PC-9 (cell line): ENCODE measurements at regions not wholly inside any gene's neighbourhood (a gene's known extent, or its start where the extent isn't known, plus 50 kb on each side); places are given as distances from the start of the nearest gene placed in this dataset.

ENCODE experiments used
- BruUV-seq: library from RNA; stranded (reverse); fragments of 400-500 nt; replicated peaks from 2 replicates; lab custom pipeline; 2021; lab: Mats Ljungman, UMichigan
- CTCF ChIA-PET: fragments of 300-600 bp; sonication (Branson Sonifier 250); formaldehyde crosslinking; loops from one replicate; lab custom pipeline; 2022; ENCODE audit warnings: antibody characterized with exemption; lab: Charles Lee
- POLR2A ChIA-PET: fragments of 300-600 bp; sonication (Branson Sonifier 250); formaldehyde crosslinking; loops from one replicate; lab custom pipeline; 2022; ENCODE audit warnings: antibody characterized with exemption; ENCODE audit not compliant: unreplicated experiment; lab: Charles Lee
- DNase-seq, 2 experiments: peaks; one replicate each; pipeline versions ENCODE4 v3.0.0 to v3.0.0-alpha.2; 2015 to 2022; ENCODE audit warnings: mixed read lengths in 1 of 2
- H2AFZ ChIP-seq: fragments of 200-600 bp; sonication (generic); 2 replicates; pipeline ENCODE4 v1.8.1; 2017; ENCODE audit warnings: antibody characterized with exemption
- H3F3A ChIP-seq: fragments of 200-600 bp; sonication (generic); 2 replicates; pipeline ENCODE4 v1.8.1; 2017; ENCODE audit warnings: antibody characterized with exemption, mild to moderate bottlenecking, low read depth; ENCODE audit not compliant: insufficient read depth
- H3K27ac ChIP-seq: fragments of 200-600 bp; sonication (generic); 2 replicates; pipeline ENCODE4 v1.6.1; 2016; ENCODE audit warnings: mixed run types
- H3K27me3 ChIP-seq: fragments of 200-600 bp; sonication (generic); 2 replicates; pipeline ENCODE4 v1.6.1; 2016; ENCODE audit warnings: low read depth, mixed run types; ENCODE audit not compliant: insufficient read depth
- H3K36me3 ChIP-seq: fragments of 200-600 bp; sonication (generic); 2 replicates; pipeline ENCODE4 v1.6.1; 2016; ENCODE audit warnings: low read depth, mixed run types
- H3K4me1 ChIP-seq: fragments of 200-600 bp; sonication (generic); replicated peaks from 2 replicates; pipeline ENCODE4 v1.6.1; 2016; ENCODE audit warnings: mixed run types; ENCODE audit not compliant: insufficient read depth
- H3K4me2 ChIP-seq: fragments of 200-600 bp; sonication (generic); 2 replicates; pipeline ENCODE4 v1.6.1; 2017; ENCODE audit warnings: mixed run types
- H3K4me3 ChIP-seq: fragments of 200-600 bp; sonication (generic); 2 replicates; pipeline ENCODE4 v1.6.1; 2016; ENCODE audit warnings: mixed run types
- H3K79me2 ChIP-seq: fragments of 200-600 bp; sonication (generic); 2 replicates; pipeline ENCODE4 v1.6.1; 2017; ENCODE audit warnings: low read depth, mixed run types
- H3K9me2 ChIP-seq: fragments of 200-600 bp; sonication (generic); 2 replicates; pipeline ENCODE4 v1.8.1; 2017; ENCODE audit warnings: mild to moderate bottlenecking; ENCODE audit not compliant: insufficient read depth
- H3K9me3 ChIP-seq: fragments of 200-600 bp; sonication (generic); 2 replicates; pipeline ENCODE4 v1.8.1; 2016; ENCODE audit warnings: low read depth; ENCODE audit not compliant: insufficient read depth
- H4K20me1 ChIP-seq: fragments of 200-600 bp; sonication (generic); 2 replicates; pipeline ENCODE4 v1.8.1; 2017; ENCODE audit not compliant: insufficient read depth
- EZH2 ChIP-seq: fragments of 200-600 bp; sonication (generic); IDR thresholded peaks from 2 replicates; pipeline ENCODE4 v1.8.0; 2017; ENCODE audit warnings: antibody characterized with exemption, low read depth
- intact Hi-C: fragments of 100-400 bp; cut with micrococcal nuclease; formaldehyde crosslinking; loops from one replicate; pipeline ENCODE4 v1.10.0; 2022; ENCODE audit not compliant: unreplicated experiment
- TF ChIP-seq, protein P1 (sequence below): fragments of 200-600 bp; sonication (generic); conservative IDR thresholded peaks from 2 replicates; pipeline ENCODE4 v1.6.1; 2017; ENCODE audit warnings: mixed run types, antibody characterized with exemption, mild to moderate bottlenecking, moderate library complexity

DNA sequence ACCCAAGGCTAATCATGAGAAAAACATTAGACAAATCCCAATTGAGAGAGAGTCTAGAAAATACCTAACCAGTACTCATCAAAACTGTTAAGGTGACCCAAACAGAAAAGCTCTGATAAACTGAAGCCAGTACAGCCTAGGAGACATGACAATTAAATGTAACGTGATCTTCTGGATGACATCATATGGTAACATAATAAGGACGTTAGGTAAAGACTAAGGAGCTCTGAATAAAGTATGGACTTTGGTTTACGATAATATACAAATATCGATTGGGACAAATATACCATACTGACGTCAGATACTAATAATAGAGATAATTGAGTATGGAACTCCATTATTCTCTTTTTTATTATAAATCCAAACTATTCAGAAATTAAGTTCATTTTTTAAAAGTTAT is 561.1 kb upstream of the STEAP1 start:
- H2AFZ ChIP-seq = no peak overlapping the region
- no peaks in the 10 kb centered on the region for H4K20me1 ChIP-seq
- ChIA-PET POLR2A (no interaction called here), CTCF (no interaction called here)
- TF ChIP-seq EZH2 = no peak
- TF ChIP-seq, protein P1, sequence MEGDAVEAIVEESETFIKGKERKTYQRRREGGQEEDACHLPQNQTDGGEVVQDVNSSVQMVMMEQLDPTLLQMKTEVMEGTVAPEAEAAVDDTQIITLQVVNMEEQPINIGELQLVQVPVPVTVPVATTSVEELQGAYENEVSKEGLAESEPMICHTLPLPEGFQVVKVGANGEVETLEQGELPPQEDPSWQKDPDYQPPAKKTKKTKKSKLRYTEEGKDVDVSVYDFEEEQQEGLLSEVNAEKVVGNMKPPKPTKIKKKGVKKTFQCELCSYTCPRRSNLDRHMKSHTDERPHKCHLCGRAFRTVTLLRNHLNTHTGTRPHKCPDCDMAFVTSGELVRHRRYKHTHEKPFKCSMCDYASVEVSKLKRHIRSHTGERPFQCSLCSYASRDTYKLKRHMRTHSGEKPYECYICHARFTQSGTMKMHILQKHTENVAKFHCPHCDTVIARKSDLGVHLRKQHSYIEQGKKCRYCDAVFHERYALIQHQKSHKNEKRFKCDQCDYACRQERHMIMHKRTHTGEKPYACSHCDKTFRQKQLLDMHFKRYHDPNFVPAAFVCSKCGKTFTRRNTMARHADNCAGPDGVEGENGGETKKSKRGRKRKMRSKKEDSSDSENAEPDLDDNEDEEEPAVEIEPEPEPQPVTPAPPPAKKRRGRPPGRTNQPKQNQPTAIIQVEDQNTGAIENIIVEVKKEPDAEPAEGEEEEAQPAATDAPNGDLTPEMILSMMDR = no peak
- no peak overlapping the region for H3K4me2 ChIP-seq
- H3K27me3 ChIP-seq = no peaks in the 10 kb centered on the region
- H3K27ac ChIP-seq = no peak overlapping the region
- no peaks in the 10 kb centered on the region for H3K36me3 ChIP-seq
- no peaks in the 10 kb centered on the region for H3F3A ChIP-seq
- H3K9me3 ChIP-seq = no peaks in the 10 kb centered on the region
- BruUV-seq = no TSS peak
- no peaks in the 10 kb centered on the region for H3K9me2 ChIP-seq
- intact Hi-C loops = no loop called here
- DNase-seq = no peak
- no peaks in the 10 kb centered on the region for H3K4me1 ChIP-seq
- no peaks in the 10 kb centered on the region for H3K79me2 ChIP-seq
- H3K4me3 ChIP-seq = no peak overlapping the region

DNA sequence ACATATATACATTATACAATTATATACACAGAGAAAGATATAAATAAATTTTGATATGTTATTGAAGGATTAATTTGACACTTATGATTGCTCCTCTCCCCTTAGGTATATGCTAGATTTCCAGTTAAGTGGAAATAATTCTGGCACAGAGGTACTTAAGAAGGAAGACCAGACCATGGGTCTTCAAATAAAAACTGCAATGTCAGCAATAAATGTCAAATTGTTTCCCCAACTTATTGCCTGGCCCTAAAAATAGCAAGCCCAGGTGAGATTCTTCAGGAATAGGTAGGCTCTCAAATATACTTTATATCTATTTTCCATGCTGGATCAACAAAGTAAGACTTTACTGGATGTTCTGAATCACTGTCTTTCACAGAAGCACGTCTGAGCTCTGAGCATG is 551.3 kb upstream of the STEAP1 start:
- TF ChIP-seq, protein P1 = no peak
- TF ChIP-seq EZH2 = no peak
- POLR2A ChIA-PET = no interaction called here
- no peak overlapping the region for H2AFZ ChIP-seq
- no peak overlapping the region for H3K27ac ChIP-seq
- intact Hi-C loops = no loop called here
- no peak for DNase-seq
- CTCF ChIA-PET = no interaction called here
- H3K27me3 ChIP-seq = no peaks in the 10 kb centered on the region
- no peak overlapping the region for H3K4me3 ChIP-seq
- no peaks in the 10 kb centered on the region for H3K79me2 ChIP-seq
- H4K20me1 ChIP-seq = no peaks in the 10 kb centered on the region
- no peak overlapping the region for H3K4me2 ChIP-seq
- no TSS peak for BruUV-seq
- H3K36me3 ChIP-seq = no peaks in the 10 kb centered on the region
- no peaks in the 10 kb centered on the region for H3F3A ChIP-seq
- no peaks in the 10 kb centered on the region for H3K4me1 ChIP-seq
- no peaks in the 10 kb centered on the region for H3K9me2 ChIP-seq
- H3K9me3 ChIP-seq = no peaks in the 10 kb centered on the region

DNA sequence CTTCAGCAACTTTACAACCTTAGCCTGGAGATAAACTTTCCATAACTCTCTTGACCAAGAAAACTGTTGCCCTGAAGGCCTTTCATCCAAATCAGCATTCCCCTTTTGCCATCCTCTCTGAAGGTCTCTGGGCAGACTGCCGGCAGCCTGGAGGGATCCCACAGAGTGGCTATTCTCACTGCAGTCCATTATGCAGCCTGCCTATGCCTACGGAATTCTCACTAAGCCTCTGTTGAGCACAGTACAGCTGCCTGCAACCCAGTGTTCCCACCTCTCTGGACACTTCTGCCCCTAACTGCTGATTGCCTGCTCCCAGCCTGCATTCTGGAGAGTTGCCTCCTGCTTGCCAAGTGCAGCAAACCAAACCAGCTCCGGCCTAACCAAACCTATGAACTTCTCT is 548.9 kb upstream of the STEAP1 start:
- Histone ChIP-seq H4K20me1 (no peaks in the 10 kb centered on the region), H3K27me3 (no peaks in the 10 kb centered on the region), H3K79me2 (no peaks in the 10 kb centered on the region), H3K9me2 (no peaks in the 10 kb centered on the region), H3F3A (no peaks in the 10 kb centered on the region), H2AFZ (no peak overlapping the region), H3K4me1 (no peaks in the 10 kb centered on the region), H3K9me3 (no peaks in the 10 kb centered on the region), H3K4me2 (no peak overlapping the region), H3K27ac (no peak overlapping the region), H3K4me3 (no peak overlapping the region), H3K36me3 (no peaks in the 10 kb centered on the region)
- TF ChIP-seq EZH2 = no peak
- TF ChIP-seq, protein P1 = no peak
- CTCF ChIA-PET = no interaction called here
- no TSS peak for BruUV-seq
- POLR2A ChIA-PET = no interaction called here
- intact Hi-C loops = no loop called here
- no peak for DNase-seq
